ENCODE measurements at regions not wholly inside any gene's neighbourhood (a gene's known extent, or its start where the extent isn't known, plus 50 kb on each side); places are given as distances from the start of the nearest gene placed in this dataset.
A peak's percentile ranks its signal among the peaks of the same experiment; 100 is the strongest.
"Not testable (repeated sequence)": the region's sequence is repeated elsewhere in the genome, so short reads cannot be mapped to it uniquely, and the experiment has no call there.

- no peak for DNase-seq (ENCODE audit: low read depth)
Observed at GRCh38 chr14:21978999-21979314, 305.3 kb upstream of the OR4E1 start.

- no peak for DNase-seq (ENCODE audit: low read depth)
Observed at GRCh38 chr14:21978184-21978998, 304.8 kb upstream of the OR4E1 start.

GRCh38 chr14:21974741-21975140 lies 301.1 kb upstream of the OR4E1 start:
- DNase-seq (ENCODE audit: low read depth), result no peak

- DNase-seq (ENCODE audit: low read depth), result no peak
Observed at GRCh38 chr14:21965042-21965441, 291.4 kb upstream of the OR4E1 start.

- no peak for DNase-seq (ENCODE audit: low read depth)
Observed at GRCh38 chr14:21964180-21964579, 290.6 kb upstream of the OR4E1 start.

GRCh38 chr14:21960636-21961035 lies 287.0 kb upstream of the OR4E1 start:
- no peak for DNase-seq (ENCODE audit: low read depth)

- DNase-seq (ENCODE audit: low read depth), result no peak
Observed at GRCh38 chr14:21941885-21942284, 268.3 kb upstream of the OR4E1 start.

- no peak for DNase-seq (ENCODE audit: low read depth)
Observed at GRCh38 chr14:21940887-21941856, 267.6 kb upstream of the OR4E1 start.

GRCh38 chr14:21939836-21940235 lies 266.2 kb upstream of the OR4E1 start:
- DNase-seq (ENCODE audit: low read depth), result no peak

- DNase-seq (ENCODE audit: low read depth), result no peak
Observed at GRCh38 chr14:21937996-21938395, 264.4 kb upstream of the OR4E1 start.

- no peak for DNase-seq (ENCODE audit: low read depth)
Observed at GRCh38 chr14:21933681-21934080, 260.1 kb upstream of the OR4E1 start.

GRCh38 chr14:21924479-21924878 lies 250.9 kb upstream of the OR4E1 start:
- no peak for DNase-seq (ENCODE audit: low read depth)

- DNase-seq (ENCODE audit: low read depth), result no peak
Observed at GRCh38 chr14:21923820-21924219, 250.2 kb upstream of the OR4E1 start.

- no peak for DNase-seq (ENCODE audit: low read depth)
Observed at GRCh38 chr14:21921453-21921852, 247.8 kb upstream of the OR4E1 start.

GRCh38 chr14:21917699-21918436 lies 244.2 kb upstream of the OR4E1 start:
- DNase-seq (ENCODE audit: low read depth), result peak; percentile 27

GRCh38 chr14:21915826-21916225 lies 242.2 kb upstream of the OR4E1 start:
- no peak for DNase-seq (ENCODE audit: low read depth)

GRCh38 chr14:21913759-21914158 lies 240.1 kb upstream of the OR4E1 start:
- DNase-seq (ENCODE audit: low read depth), result peak; percentile 51

GRCh38 chr14:21912367-21912766 lies 238.7 kb upstream of the OR4E1 start:
- DNase-seq (ENCODE audit: low read depth), result no peak

GRCh38 chr14:21911877-21912276 lies 238.3 kb upstream of the OR4E1 start:
- DNase-seq (ENCODE audit: low read depth), result no peak

- DNase-seq (ENCODE audit: low read depth), result no peak
Observed at GRCh38 chr14:21910260-21910659, 236.6 kb upstream of the OR4E1 start.

GRCh38 chr14:21902561-21903181 lies 229.1 kb upstream of the OR4E1 start:
- DNase-seq (ENCODE audit: low read depth), result no peak

- DNase-seq (ENCODE audit: low read depth), result not testable (repeated sequence)
Observed at GRCh38 chr14:21894898-21895194, 221.2 kb upstream of the OR4E1 start.

All from HS-27A (cell line).